WERI-Rb-1 (cell line): ENCODE measurements at regions not wholly inside any gene's neighbourhood (a gene's known extent, or its start where the extent isn't known, plus 50 kb on each side); places are given as distances from the start of the nearest gene placed in this dataset.

Experiments
- DNase-seq: peaks from one replicate; pipeline ENCODE4 v3.0.0-alpha.2; 2020
- H3K27ac ChIP-seq: fragments of 250-450 bp; sonication (Bioruptor Pico); 2 replicates; pipeline ENCODE4 v1.5.1; 2020; ENCODE audit warnings: mild to moderate bottlenecking, moderate library complexity
- H3K27me3 ChIP-seq: fragments of 250-450 bp; sonication (Bioruptor Pico); 2 replicates; pipeline ENCODE4 v1.5.1; 2021; ENCODE audit warnings: mild to moderate bottlenecking, low read depth, moderate library complexity; ENCODE audit not compliant: insufficient read depth, severe bottlenecking
- H3K36me3 ChIP-seq: fragments of 250-450 bp; sonication (Bioruptor Pico); 2 replicates; pipeline ENCODE4 v1.5.1; 2020; ENCODE audit warnings: mild to moderate bottlenecking, moderate library complexity
- H3K4me3 ChIP-seq: 2 replicates; pipeline ENCODE4 v1.5.1; 2011; ENCODE audit warnings: low read depth, mild to moderate bottlenecking, control low read depth, low read length
- H3K9me3 ChIP-seq: fragments of 250-450 bp; sonication (Bioruptor Pico); 2 replicates; pipeline ENCODE4 v1.5.1; 2021; ENCODE audit warnings: mild to moderate bottlenecking, moderate library complexity; ENCODE audit not compliant: severe bottlenecking
- TF ChIP-seq, protein P1 (sequence below): IDR thresholded peaks from 2 replicates; pipeline ENCODE4 v1.5.1; 2011; ENCODE audit warnings: low read depth, mild to moderate bottlenecking, control low read depth, inconsistent platforms, low read length

DNA sequence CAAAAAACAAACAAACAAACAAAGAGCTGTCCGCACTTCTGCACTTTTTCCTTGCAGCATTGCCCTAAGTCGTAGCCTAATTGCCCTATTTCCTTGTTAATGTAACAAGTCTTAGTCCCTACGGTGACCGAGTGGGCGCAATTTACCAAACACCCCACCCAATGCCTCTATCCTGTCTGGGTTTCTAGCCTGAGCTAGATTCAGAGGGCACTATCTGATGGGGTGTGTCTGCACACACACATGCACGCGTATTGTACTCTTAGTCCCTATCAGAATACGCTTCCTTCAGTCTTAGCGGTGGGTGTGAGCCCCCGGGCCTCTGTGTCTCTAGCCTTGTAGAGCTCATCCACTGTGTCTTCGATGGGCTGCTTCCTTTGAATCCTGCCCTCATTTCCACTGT, 125.9 kb upstream of the DLG1 start:
- Histone ChIP-seq H3K9me3 (no peaks in the 10 kb centered on the region), H3K36me3 (no peaks in the 10 kb centered on the region), H3K27ac (no peak overlapping the region), H3K27me3 (no peaks in the 10 kb centered on the region), H3K4me3 (no peak overlapping the region)
- DNase-seq, result no peak
- TF ChIP-seq, protein P1, sequence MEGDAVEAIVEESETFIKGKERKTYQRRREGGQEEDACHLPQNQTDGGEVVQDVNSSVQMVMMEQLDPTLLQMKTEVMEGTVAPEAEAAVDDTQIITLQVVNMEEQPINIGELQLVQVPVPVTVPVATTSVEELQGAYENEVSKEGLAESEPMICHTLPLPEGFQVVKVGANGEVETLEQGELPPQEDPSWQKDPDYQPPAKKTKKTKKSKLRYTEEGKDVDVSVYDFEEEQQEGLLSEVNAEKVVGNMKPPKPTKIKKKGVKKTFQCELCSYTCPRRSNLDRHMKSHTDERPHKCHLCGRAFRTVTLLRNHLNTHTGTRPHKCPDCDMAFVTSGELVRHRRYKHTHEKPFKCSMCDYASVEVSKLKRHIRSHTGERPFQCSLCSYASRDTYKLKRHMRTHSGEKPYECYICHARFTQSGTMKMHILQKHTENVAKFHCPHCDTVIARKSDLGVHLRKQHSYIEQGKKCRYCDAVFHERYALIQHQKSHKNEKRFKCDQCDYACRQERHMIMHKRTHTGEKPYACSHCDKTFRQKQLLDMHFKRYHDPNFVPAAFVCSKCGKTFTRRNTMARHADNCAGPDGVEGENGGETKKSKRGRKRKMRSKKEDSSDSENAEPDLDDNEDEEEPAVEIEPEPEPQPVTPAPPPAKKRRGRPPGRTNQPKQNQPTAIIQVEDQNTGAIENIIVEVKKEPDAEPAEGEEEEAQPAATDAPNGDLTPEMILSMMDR, result no peak

DNA sequence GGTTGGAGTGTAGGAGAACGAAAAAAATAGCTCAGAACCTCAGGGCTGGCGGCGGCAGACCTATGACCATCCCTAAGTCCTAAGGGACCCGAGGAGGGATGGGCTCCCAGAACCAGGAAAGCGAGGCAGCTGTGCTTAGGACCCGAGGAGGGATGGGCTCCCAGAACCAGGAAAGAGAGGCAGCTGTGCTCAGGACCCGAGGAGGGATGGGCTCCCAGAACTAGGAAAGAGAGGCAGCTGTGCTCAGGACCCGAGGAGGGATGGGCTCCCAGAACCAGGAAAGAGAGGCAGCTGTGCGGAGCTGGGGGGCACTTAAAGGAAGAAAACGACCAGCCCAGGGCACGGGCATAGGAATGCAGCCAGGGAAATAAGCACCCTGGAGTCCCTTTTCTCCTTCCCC, 125.0 kb upstream of the DLG1 start:
- Histone ChIP-seq H3K4me3 (no peak overlapping the region), H3K27ac (no peak overlapping the region), H3K9me3 (no peaks in the 10 kb centered on the region), H3K27me3 (no peaks in the 10 kb centered on the region), H3K36me3 (no peaks in the 10 kb centered on the region)
- TF ChIP-seq, protein P1, result no peak
- DNase-seq, result no peak

DNA sequence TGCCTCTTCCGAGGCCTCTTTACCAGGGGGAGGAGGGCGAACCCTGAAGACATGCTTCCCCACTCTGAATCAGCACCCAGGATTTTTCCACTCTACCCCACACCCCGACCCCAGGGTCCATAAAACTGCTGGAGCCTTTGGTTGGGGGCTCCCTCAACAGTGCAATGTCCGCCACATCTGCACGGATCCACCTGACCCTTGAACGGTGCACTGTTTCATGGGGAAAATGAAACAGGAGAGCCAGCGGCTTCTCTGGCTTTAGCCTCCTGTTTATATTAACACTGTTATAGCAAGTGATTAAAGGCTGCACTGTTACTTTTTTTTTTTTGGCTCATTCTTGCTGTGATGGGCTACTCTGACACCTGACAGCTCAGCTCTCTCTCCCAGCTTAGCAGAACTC, 124.1 kb upstream of the DLG1 start:
- TF ChIP-seq, protein P1, result no peak
- no peaks in the 10 kb centered on the region for H3K36me3 ChIP-seq
- H3K27ac ChIP-seq, result no peak overlapping the region
- H3K27me3 ChIP-seq, result no peaks in the 10 kb centered on the region
- DNase-seq, result no peak
- H3K9me3 ChIP-seq, result no peaks in the 10 kb centered on the region
- no peak overlapping the region for H3K4me3 ChIP-seq

DNA sequence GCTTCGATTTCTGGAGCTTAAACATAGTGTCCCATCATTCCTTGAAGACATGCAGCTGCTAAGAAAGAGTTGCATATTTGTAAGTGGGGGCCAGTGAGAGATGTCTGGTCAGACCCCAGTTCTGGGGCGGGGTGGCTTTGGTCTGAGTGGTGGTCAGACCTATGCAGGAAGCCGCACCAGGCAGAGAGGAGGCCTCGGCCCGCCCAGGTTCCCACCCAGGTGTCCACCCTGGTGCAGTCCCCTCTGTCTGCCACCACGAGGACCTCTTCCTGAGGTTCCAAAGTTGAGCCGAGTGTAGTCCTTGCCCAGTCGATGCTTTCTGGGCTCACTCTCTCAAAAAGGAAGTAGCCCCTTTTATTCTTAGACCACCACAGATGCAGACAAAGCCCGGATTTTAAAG, 122.6 kb upstream of the DLG1 start:
- TF ChIP-seq, protein P1, result no peak

DNA sequence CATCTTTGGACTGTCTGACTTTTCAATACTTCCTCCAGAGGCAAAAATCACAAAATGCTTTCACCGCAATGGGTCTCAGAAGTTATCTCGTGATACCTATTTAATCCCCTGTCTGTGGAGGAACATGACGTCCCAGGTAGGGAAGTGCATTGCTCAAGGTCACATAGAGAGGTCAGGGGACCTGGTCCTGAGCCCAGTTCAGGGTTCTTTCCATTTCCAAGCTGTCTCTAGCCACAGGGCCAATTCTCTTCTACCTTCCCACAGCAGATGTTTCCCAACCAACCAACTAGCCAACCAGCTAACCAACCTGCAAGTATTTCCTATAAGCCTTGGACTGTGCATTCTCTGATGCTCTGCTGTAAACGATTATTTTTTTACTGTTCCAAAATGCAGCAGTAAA, 122.2 kb upstream of the DLG1 start:
- Histone ChIP-seq H3K4me3 (no peak overlapping the region), H3K27me3 (no peaks in the 10 kb centered on the region), H3K9me3 (no peaks in the 10 kb centered on the region), H3K36me3 (no peaks in the 10 kb centered on the region), H3K27ac (no peak overlapping the region)
- TF ChIP-seq, protein P1, result no peak
- DNase-seq, result no peak

More for the DNA sequence above, 122.6 kb upstream of the DLG1 start:
- Histone ChIP-seq H3K36me3 (no peaks in the 10 kb centered on the region), H3K27me3 (no peaks in the 10 kb centered on the region), H3K27ac (no peak overlapping the region), H3K4me3 (no peak overlapping the region), H3K9me3 (no peaks in the 10 kb centered on the region)
- DNase-seq, result no peak

DNA sequence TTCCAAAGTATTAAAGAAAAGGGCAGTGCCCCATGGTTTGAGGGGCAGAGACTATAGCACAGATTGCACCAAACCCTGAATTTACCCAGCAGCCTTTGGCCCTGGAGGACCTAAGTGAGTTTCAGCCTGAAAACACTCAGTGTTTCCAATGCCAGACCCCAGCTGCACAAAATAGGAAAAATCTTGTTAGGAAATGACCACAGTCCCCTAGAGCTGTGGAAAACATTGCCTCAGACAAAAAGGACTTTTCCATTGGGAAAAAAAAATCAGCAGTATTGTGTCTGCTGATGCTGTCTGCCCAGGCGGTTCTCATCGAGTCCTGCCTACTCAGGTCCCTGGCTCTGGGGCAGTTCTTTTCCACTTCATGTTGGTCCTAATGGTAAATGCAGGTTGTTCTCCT, 121.7 kb upstream of the DLG1 start:
- no peak for DNase-seq
- no peaks in the 10 kb centered on the region for H3K9me3 ChIP-seq
- no peak overlapping the region for H3K27ac ChIP-seq
- TF ChIP-seq, protein P1, result no peak
- no peaks in the 10 kb centered on the region for H3K27me3 ChIP-seq
- no peak overlapping the region for H3K4me3 ChIP-seq
- H3K36me3 ChIP-seq, result no peaks in the 10 kb centered on the region
